ENCODE measurements at regions not wholly inside any gene's neighbourhood (a gene's known extent, or its start where the extent isn't known, plus 50 kb on each side); places are given as distances from the start of the nearest gene placed in this dataset.

DNA sequence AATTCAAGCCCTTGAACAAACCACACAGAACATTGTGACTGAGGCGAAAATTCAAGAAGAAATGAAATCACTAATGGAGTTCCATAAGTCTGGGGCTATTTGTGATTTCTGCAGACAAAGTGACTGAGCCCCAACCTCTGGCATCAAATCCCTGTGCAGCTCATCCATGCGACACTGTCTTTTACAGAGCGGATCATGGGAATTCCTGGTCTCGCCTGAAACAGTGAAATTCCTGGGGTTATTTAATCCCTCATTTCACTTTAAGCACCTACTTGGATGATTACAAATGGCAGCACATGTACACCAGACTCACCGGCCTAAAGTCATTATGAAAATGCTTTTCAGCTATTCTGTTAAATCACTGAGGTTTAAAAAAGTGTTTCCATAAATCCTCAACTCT is 102.4 kb upstream of the CDH4 start:
- no peaks in the 10 kb centered on the region; the same call in 1 of the 2 replicates for H3K27me3 ChIP-seq (ENCODE audit: control insufficient read depth, insufficient read depth, low read length)
- no peak for DNase-seq (ENCODE audit: low read depth, low spot score)
- no peak for ATAC-seq
- intact Hi-C loops (cut with micrococcal nuclease; ENCODE audit: unreplicated experiment) (no loop called here), in situ Hi-C loops (cut with HindIII; ENCODE audit: low pct_unique_long_range_greater_than_20kb, low sequenced_read_pairs) (no loop called here)
- H3K36me3 ChIP-seq (ENCODE audit: control insufficient read depth, insufficient read depth, low read length): no peaks in the 10 kb centered on the region
- H3K27ac ChIP-seq (ENCODE audit: low read length): no peak overlapping the region
- BruUV-seq (replicated peaks): no TSS peak
- H3K9me3 ChIP-seq (ENCODE audit: control insufficient read depth, insufficient read depth, low read depth, low read length): no peaks in the 10 kb centered on the region
- ChIA-PET CTCF (no interaction called here), POLR2A (no interaction called here)
- H3K4me1 ChIP-seq (ENCODE audit: control insufficient read depth, insufficient read depth, low read length): no peaks in the 10 kb centered on the region
- no peak overlapping the region for H3K4me3 ChIP-seq (ENCODE audit: low read depth in 2 of 2, low read length in 2 of 2)
- no peak for TF ChIP-seq CTCF (IDR thresholded peaks at IDR 0.05)
- no peak for TF ChIP-seq SIN3A (IDR thresholded peaks at IDR 0.05; ENCODE audit: borderline replicate concordance, insufficient read depth, low read depth, low read length)
- TF ChIP-seq, protein P1, sequence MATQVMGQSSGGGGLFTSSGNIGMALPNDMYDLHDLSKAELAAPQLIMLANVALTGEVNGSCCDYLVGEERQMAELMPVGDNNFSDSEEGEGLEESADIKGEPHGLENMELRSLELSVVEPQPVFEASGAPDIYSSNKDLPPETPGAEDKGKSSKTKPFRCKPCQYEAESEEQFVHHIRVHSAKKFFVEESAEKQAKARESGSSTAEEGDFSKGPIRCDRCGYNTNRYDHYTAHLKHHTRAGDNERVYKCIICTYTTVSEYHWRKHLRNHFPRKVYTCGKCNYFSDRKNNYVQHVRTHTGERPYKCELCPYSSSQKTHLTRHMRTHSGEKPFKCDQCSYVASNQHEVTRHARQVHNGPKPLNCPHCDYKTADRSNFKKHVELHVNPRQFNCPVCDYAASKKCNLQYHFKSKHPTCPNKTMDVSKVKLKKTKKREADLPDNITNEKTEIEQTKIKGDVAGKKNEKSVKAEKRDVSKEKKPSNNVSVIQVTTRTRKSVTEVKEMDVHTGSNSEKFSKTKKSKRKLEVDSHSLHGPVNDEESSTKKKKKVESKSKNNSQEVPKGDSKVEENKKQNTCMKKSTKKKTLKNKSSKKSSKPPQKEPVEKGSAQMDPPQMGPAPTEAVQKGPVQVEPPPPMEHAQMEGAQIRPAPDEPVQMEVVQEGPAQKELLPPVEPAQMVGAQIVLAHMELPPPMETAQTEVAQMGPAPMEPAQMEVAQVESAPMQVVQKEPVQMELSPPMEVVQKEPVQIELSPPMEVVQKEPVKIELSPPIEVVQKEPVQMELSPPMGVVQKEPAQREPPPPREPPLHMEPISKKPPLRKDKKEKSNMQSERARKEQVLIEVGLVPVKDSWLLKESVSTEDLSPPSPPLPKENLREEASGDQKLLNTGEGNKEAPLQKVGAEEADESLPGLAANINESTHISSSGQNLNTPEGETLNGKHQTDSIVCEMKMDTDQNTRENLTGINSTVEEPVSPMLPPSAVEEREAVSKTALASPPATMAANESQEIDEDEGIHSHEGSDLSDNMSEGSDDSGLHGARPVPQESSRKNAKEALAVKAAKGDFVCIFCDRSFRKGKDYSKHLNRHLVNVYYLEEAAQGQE (IDR thresholded peaks at IDR 0.05; ENCODE audit: insufficient read depth in 1 of 2, low read depth in 2 of 2, low read length in 1 of 2): no peak
- no peak for TF ChIP-seq POLR2AphosphoS5 (IDR thresholded peaks at IDR 0.05; ENCODE audit: low read depth, low read length)
- no peak for TF ChIP-seq TCF7L2 (IDR thresholded peaks at IDR 0.05; ENCODE audit: low read depth, low read length)

GRCh38 chr20:61157301-61157700 is 94.8 kb upstream of the CDH4 start:
- CTCF ChIA-PET: no interaction called here
- in situ Hi-C loops (cut with HindIII; ENCODE audit: low pct_unique_long_range_greater_than_20kb, low sequenced_read_pairs): no loop called here
- intact Hi-C loops (cut with micrococcal nuclease; ENCODE audit: unreplicated experiment): no loop called here
- Histone ChIP-seq H3K27me3 (ENCODE audit: control insufficient read depth, insufficient read depth, low read length) (no peaks in the 10 kb centered on the region; the same call in 1 of the 2 replicates), H3K4me3 (ENCODE audit: low read depth in 2 of 2, low read length in 2 of 2) (no peak overlapping the region), H3K36me3 (ENCODE audit: control insufficient read depth, insufficient read depth, low read length) (no peaks in the 10 kb centered on the region), H3K4me1 (ENCODE audit: control insufficient read depth, insufficient read depth, low read length) (no peaks in the 10 kb centered on the region), H3K27ac (ENCODE audit: low read length) (no peak overlapping the region), H3K9me3 (ENCODE audit: control insufficient read depth, insufficient read depth, low read depth, low read length) (no peaks in the 10 kb centered on the region)
- POLR2A ChIA-PET: no interaction called here
- BruUV-seq (replicated peaks): no TSS peak
- TF ChIP-seq SIN3A (IDR thresholded peaks at IDR 0.05; ENCODE audit: borderline replicate concordance, insufficient read depth, low read depth, low read length): no peak
- TF ChIP-seq TCF7L2 (IDR thresholded peaks at IDR 0.05; ENCODE audit: low read depth, low read length): no peak
- no peak for TF ChIP-seq CTCF (IDR thresholded peaks at IDR 0.05)
- TF ChIP-seq, protein P1 (IDR thresholded peaks at IDR 0.05; ENCODE audit: insufficient read depth in 1 of 2, low read depth in 2 of 2, low read length in 1 of 2): no peak
- no peak for TF ChIP-seq POLR2AphosphoS5 (IDR thresholded peaks at IDR 0.05; ENCODE audit: low read depth, low read length)
- DNase-seq (ENCODE audit: low read depth, low spot score): no peak
- ATAC-seq: no peak

Measured in Panc1 (cell line).